SK-N-SH (cell line): ENCODE measurements at regions not wholly inside any gene's neighbourhood (a gene's known extent, or its start where the extent isn't known, plus 50 kb on each side); places are given as distances from the start of the nearest gene placed in this dataset.

Source experiments
- CTCF ChIA-PET: fragments of 300-600, 350-600 bp; formaldehyde crosslinking; extraction: SDS; loops from one replicate; lab custom pipeline; 2021; lab: Yijun Ruan, JAX
- POLR2A ChIA-PET: fragments of 350-600 bp; sonication (Branson Sonifier 250); formaldehyde crosslinking; extraction: SDS; loops from one replicate; lab custom pipeline; 2020; ENCODE audit warnings: antibody characterized with exemption, inconsistent platforms; lab: Yijun Ruan, JAX
- DNase-seq: peaks from one replicate; pipeline ENCODE4 v3.0.0; 2012
- H2AFZ ChIP-seq: fragments of 200-600 bp; sonication (generic); 2 replicates; pipeline ENCODE4 v1.8.1; 2016; ENCODE audit warnings: antibody characterized with exemption, mild to moderate bottlenecking, low read depth
- H3F3A ChIP-seq: fragments of 200-600 bp; sonication (generic); replicated peaks from 2 replicates; pipeline ENCODE3; 2016; ENCODE audit warnings: antibody characterized with exemption, mild to moderate bottlenecking; ENCODE audit not compliant: insufficient read depth
- H3K27ac ChIP-seq, 2 experiments: fragments of 200-500 bp in 1 of 2; fragments of 200-600 bp in 1 of 2; sonication (Bioruptor generic) in 1 of 2; sonication (generic), shearing (Covaris generic) in 1 of 2; 2 replicates each; pipeline versions ENCODE4 v1.5.1 to v1.6.1; 2014 to 2016; ENCODE audit warnings: low read depth in 2 of 2, inconsistent platforms in 1 of 2, low read length in 1 of 2, mild to moderate bottlenecking in 1 of 2, mixed read lengths in 1 of 2
- H3K27me3 ChIP-seq: fragments of 200-600 bp; sonication (generic), shearing (Covaris generic); 2 replicates; pipeline ENCODE4 v1.6.1; 2016; ENCODE audit warnings: mixed run types; ENCODE audit not compliant: insufficient read depth
- H3K36me3 ChIP-seq, 2 experiments: fragments of 200-500 bp in 1 of 2; fragments of 200-600 bp in 1 of 2; sonication (Bioruptor generic) in 1 of 2; sonication (generic) in 1 of 2; replicated peaks in 1 of 2; 2 replicates each; pipeline versions ENCODE3 to v1.5.1; 2014 to 2016; ENCODE audit warnings: low read length in 1 of 2, mild to moderate bottlenecking in 1 of 2; ENCODE audit not compliant: insufficient read depth in 2 of 2, control insufficient read depth in 1 of 2
- H3K4me1 ChIP-seq, 2 experiments: fragments of 200-500 bp in 1 of 2; fragments of 200-600 bp in 1 of 2; sonication (Bioruptor generic) in 1 of 2; sonication (generic), shearing (Covaris generic) in 1 of 2; 2 replicates each; pipeline versions ENCODE4 v1.5.1 to v1.6.1; 2014 to 2016; ENCODE audit warnings: low read depth in 1 of 2, low read length in 1 of 2, mixed run types in 1 of 2; ENCODE audit not compliant: insufficient read depth in 2 of 2, control insufficient read depth in 1 of 2
- H3K4me2 ChIP-seq: fragments of 200-600 bp; sonication (generic), shearing (Covaris generic); 2 replicates; pipeline ENCODE4 v1.6.1; 2017; ENCODE audit warnings: mixed run types
- H3K4me3 ChIP-seq, 2 experiments: fragments of 200-500 bp in 1 of 2; fragments of 200-600 bp in 1 of 2; sonication (Bioruptor generic) in 1 of 2; sonication (generic), shearing (Covaris generic) in 1 of 2; 2 replicates each; pipeline versions ENCODE4 v1.5.1 to v1.8.1; 2014 to 2016; ENCODE audit warnings: low read depth in 2 of 2, inconsistent platforms in 1 of 2, low read length in 1 of 2, mild to moderate bottlenecking in 1 of 2, mixed read lengths in 1 of 2, moderate library complexity in 1 of 2
- H3K79me2 ChIP-seq: fragments of 200-600 bp; sonication (generic); 2 replicates; pipeline ENCODE4 v1.8.1; 2017; ENCODE audit warnings: mild to moderate bottlenecking; ENCODE audit not compliant: insufficient read depth
- H3K9ac ChIP-seq: fragments of 200-600 bp; sonication (generic); 2 replicates; pipeline ENCODE4 v1.6.1; 2017; ENCODE audit warnings: mixed run types
- H3K9me2 ChIP-seq: fragments of 200-600 bp; sonication (generic); 2 replicates; pipeline ENCODE4 v1.6.1; 2017; ENCODE audit warnings: mixed run types
- H3K9me3 ChIP-seq: fragments of 200-600 bp; sonication (generic); 2 replicates; pipeline ENCODE4 v1.6.1; 2017; ENCODE audit warnings: mixed run types, mild to moderate bottlenecking, moderate library complexity
- H4K20me1 ChIP-seq: fragments of 200-600 bp; sonication (generic); 2 replicates; pipeline ENCODE4 v1.6.1; 2017; ENCODE audit warnings: mild to moderate bottlenecking, mixed run types; ENCODE audit not compliant: insufficient read depth
- CHD2 ChIP-seq: fragments of 150-350 bp; IDR thresholded peaks from 2 replicates; pipeline ENCODE4 v1.6.1; 2018; ENCODE audit warnings: low read length; ENCODE audit not compliant: partially characterized antibody
- EZH2phosphoT487 ChIP-seq: fragments of 200-600 bp; sonication (generic); IDR thresholded peaks from 2 replicates; pipeline ENCODE4 v1.6.1; 2017; ENCODE audit warnings: low read depth, mixed run types, mild to moderate bottlenecking, antibody characterized with exemption, moderate library complexity, borderline replicate concordance
- FOSL2 ChIP-seq: IDR thresholded peaks from 2 replicates; pipeline ENCODE4 v1.4.0; 2012; ENCODE audit warnings: low read depth, mild to moderate bottlenecking, moderate library complexity, borderline replicate concordance
- FOXJ3 ChIP-seq: sonication (generic); formaldehyde crosslinking; IDR thresholded peaks from 2 replicates; pipeline ENCODE4 v1.5.1; 2020; ENCODE audit warnings: mild to moderate bottlenecking, missing genetic modification reagents
- GABPA ChIP-seq: IDR thresholded peaks from 2 replicates; pipeline ENCODE4 v1.4.0; 2012; ENCODE audit warnings: low read depth, mild to moderate bottlenecking
- JUND ChIP-seq: IDR thresholded peaks from 2 replicates; pipeline ENCODE4 v1.4.0; 2012
- MAX ChIP-seq: IDR thresholded peaks from 2 replicates; pipeline ENCODE4 v1.4.0; 2012; ENCODE audit warnings: low read depth
- MXI1 ChIP-seq: IDR thresholded peaks from 2 replicates; pipeline ENCODE4 v1.6.1; 2012; ENCODE audit warnings: mild to moderate bottlenecking, low read depth, low read length, improper control_type of control experiment
- NRF1 ChIP-seq: IDR thresholded peaks from 2 replicates; pipeline ENCODE4 v1.6.1; 2012; ENCODE audit warnings: low read depth, mild to moderate bottlenecking, low read length
- PBX3 ChIP-seq: IDR thresholded peaks from 2 replicates; pipeline ENCODE4; 2012
- POLR2AphosphoS5 ChIP-seq: IDR thresholded peaks from 2 replicates; pipeline ENCODE4 v1.6.1; 2012; ENCODE audit warnings: low read depth, low read length
- REST ChIP-seq: IDR thresholded peaks from 2 replicates; pipeline ENCODE4 v1.6.1; 2012; ENCODE audit warnings: mild to moderate bottlenecking, low read depth, low read length, moderate library complexity
- RFX5 ChIP-seq: IDR thresholded peaks from 2 replicates; pipeline ENCODE4 v1.6.1; 2012; ENCODE audit warnings: mild to moderate bottlenecking, improper control_type of control experiment, low read length
- RXRA ChIP-seq: IDR thresholded peaks from 2 replicates; pipeline ENCODE4 v1.4.0; 2012; ENCODE audit warnings: low read depth, mild to moderate bottlenecking, borderline replicate concordance
- SIN3A ChIP-seq: IDR thresholded peaks from 2 replicates; pipeline ENCODE4 v1.6.1; 2012; ENCODE audit warnings: low read depth, mild to moderate bottlenecking, low read length, moderate library complexity, borderline replicate concordance
- TAF1 ChIP-seq: IDR thresholded peaks from 2 replicates; pipeline ENCODE4 v1.6.1; 2012; ENCODE audit warnings: low read depth, mild to moderate bottlenecking, low read length, moderate library complexity, borderline replicate concordance
- TCF12 ChIP-seq: IDR thresholded peaks from 2 replicates; pipeline ENCODE4 v1.4.0; 2012
- ZBTB33 ChIP-seq: IDR thresholded peaks from 2 replicates; pipeline ENCODE4 v1.4.0; 2012; ENCODE audit warnings: low read depth, borderline replicate concordance
- WGBS: methylation state at CpG from one replicate; pipeline ENCODE4 v1.1.6; 2017; ENCODE audit warnings: low lambda C conversion rate; 5-methylcytosine and 5-hydroxymethylcytosine counted together
- TF ChIP-seq, protein P1 (sequence below): fragments of 150-350 bp; IDR thresholded peaks from 2 replicates; pipeline ENCODE4 v1.6.1; 2016; ENCODE audit warnings: mild to moderate bottlenecking, low read depth, low read length

- TF ChIP-seq PBX3, result no peak
- no peak for TF ChIP-seq RFX5
- no peak for TF ChIP-seq NRF1
- no peak for TF ChIP-seq MAX
These were observed 104.1 kb upstream of the AKIRIN2 start (continued) for GRCh38 chr6:87806099-87806498.

- Histone ChIP-seq H3K4me3 (no peak overlapping the region), H3K27me3 (no peaks in the 10 kb centered on the region; the same call in 1 of the 2 replicates), H3K4me1 (no peaks in the 10 kb centered on the region), H3K4me2 (no peak overlapping the region), H3K9me2 (no peaks in the 10 kb centered on the region), H3K36me3 (no peaks in the 10 kb centered on the region), H3K9me3 (no peaks in the 10 kb centered on the region)
- no peak for DNase-seq
- TF ChIP-seq EZH2phosphoT487 (no peak), TCF12 (no peak), FOSL2 (no peak), POLR2AphosphoS5 (no peak), NRF1 (no peak), MXI1 (no peak), TAF1 (no peak), ZBTB33 (no peak), FOXJ3 (CRISPR knock-in tag) (no peak), JUND (no peak), CHD2 (no peak), REST (no peak), RFX5 (no peak), GABPA (no peak), RXRA (no peak), SIN3A (no peak)
- TF ChIP-seq, protein P1, sequence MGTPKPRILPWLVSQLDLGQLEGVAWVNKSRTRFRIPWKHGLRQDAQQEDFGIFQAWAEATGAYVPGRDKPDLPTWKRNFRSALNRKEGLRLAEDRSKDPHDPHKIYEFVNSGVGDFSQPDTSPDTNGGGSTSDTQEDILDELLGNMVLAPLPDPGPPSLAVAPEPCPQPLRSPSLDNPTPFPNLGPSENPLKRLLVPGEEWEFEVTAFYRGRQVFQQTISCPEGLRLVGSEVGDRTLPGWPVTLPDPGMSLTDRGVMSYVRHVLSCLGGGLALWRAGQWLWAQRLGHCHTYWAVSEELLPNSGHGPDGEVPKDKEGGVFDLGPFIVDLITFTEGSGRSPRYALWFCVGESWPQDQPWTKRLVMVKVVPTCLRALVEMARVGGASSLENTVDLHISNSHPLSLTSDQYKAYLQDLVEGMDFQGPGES, result no peak
- TF ChIP-seq, all 33 proteins: peak for 0
- no peak overlapping the region for H2AFZ ChIP-seq
- no peaks in the 10 kb centered on the region for H3K79me2 ChIP-seq
- no peaks in the 10 kb centered on the region for H4K20me1 ChIP-seq
- no peak overlapping the region for H3K9ac ChIP-seq
- no peaks in the 10 kb centered on the region for H3F3A ChIP-seq
- H3K27ac ChIP-seq, result no peak overlapping the region
- WGBS, result 83% methylated on average over 3 of the region's 3 CpGs
- CTCF ChIA-PET, result interaction anchor here (0.6 to 1.2 kb wide), 4 partner anchors 12 to 1382 kb away, joined by 3 read pairs; no protein-coding TSS in a partner anchor
- POLR2A ChIA-PET, result interaction anchor here (0.7 kb wide), 1 partner anchor 107 kb away, joined by 3 read pairs; no protein-coding TSS in a partner anchor
These were observed 101.8 kb upstream of the AKIRIN2 start for GRCh38 chr6:87803791-87804190.
